ENCODE measurements at regions not wholly inside any gene's neighbourhood (a gene's known extent, or its start where the extent isn't known, plus 50 kb on each side); places are given as distances from the start of the nearest gene placed in this dataset.

DNA sequence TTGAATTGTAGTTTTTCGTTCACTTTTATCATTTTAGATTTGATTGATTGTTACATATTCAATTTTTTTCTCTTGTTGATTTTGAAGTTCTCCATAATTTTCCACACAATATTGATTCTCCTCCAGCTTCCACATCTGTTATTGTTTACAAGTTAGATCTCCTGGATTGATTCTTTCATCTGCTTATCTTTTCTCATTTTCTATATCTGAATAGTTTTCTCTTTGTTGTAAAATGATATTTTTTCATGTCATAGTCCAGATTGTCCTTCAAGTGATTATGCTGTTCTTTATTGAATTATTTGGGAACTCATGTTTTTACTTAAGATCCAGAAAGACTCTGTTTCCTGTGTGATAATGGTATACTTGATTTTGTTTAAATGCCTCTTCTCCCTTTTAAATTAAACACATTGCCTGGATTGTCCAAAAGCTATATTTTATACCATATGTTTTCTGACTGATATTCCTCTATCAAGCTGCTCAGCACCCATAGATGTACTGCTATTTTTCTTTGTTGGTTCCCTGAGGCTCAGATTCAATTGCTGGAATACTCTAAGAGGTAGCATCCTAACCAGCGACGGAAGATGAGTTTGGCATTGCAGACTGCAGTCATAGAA lies 206.6 kb upstream of the PRR16 start:
- H3K36me3 ChIP-seq (ENCODE audit: control insufficient read depth, insufficient read depth, low read length) = no peaks in the 10 kb centered on the region
- H3K9ac ChIP-seq (ENCODE audit: insufficient read depth in 1 of 2, low read depth in 2 of 2, low read length in 2 of 2) = no peak overlapping the region
- TF ChIP-seq ZNF583 (CRISPR knock-in tag; IDR thresholded peaks at IDR 0.05) (no peak), KLF1 (tag; IDR thresholded peaks at IDR 0.05) (no peak), NR0B1 (IDR thresholded peaks at IDR 0.05; ENCODE audit: partially characterized antibody) (no peak), ZNF398 (CRISPR knock-in tag; IDR thresholded peaks at IDR 0.05) (no peak), POLR3G (IDR thresholded peaks at IDR 0.05; ENCODE audit: extremely low read depth, insufficient read length, insufficient replicate concordance) (no peak), CBFB (CRISPR knock-in tag; IDR thresholded peaks at IDR 0.05) (no peak), MTF1 (CRISPR knock-in tag; IDR thresholded peaks at IDR 0.05; ENCODE audit: borderline replicate concordance) (no peak), RHOXF2B (CRISPR knock-in tag; conservative IDR thresholded peaks at IDR 0.05) (no peak), RAD51 (IDR thresholded peaks at IDR 0.05; ENCODE audit: borderline replicate concordance, low read depth) (no peak), TBL1XR1 (IDR thresholded peaks at IDR 0.05; ENCODE audit: low read length in 2 of 2) (no peak), THRA (IDR thresholded peaks at IDR 0.05) (no peak), EWSR1 (IDR thresholded peaks at IDR 0.05; ENCODE audit: borderline replicate concordance, low read depth, partially characterized antibody) (no peak), JUN (IDR thresholded peaks at IDR 0.05; ENCODE audit: borderline replicate concordance, low read depth, low read length) (no peak), JUN (CRISPR knock-in tag; IDR thresholded peaks at IDR 0.05; ENCODE audit: borderline replicate concordance) (no peak), ZNF79 (CRISPR knock-in tag; IDR thresholded peaks at IDR 0.05; ENCODE audit: low read depth) (no peak), ZNF707 (CRISPR knock-in tag; conservative IDR thresholded peaks at IDR 0.05) (no peak), ZNF431 (CRISPR knock-in tag; IDR thresholded peaks at IDR 0.05) (no peak)
- no peak for ATAC-seq
- no peak overlapping the region for H2AFZ ChIP-seq (ENCODE audit: low read depth, low read length)
- ChIA-PET CTCF (ENCODE audit: low intra/inter-chr PET ratio) (no interaction called here), POLR2A (interaction anchor here (0.7 kb wide), 1 partner anchor 30 kb away, joined by 3 read pairs; no protein-coding TSS in a partner anchor)
- H3K27ac ChIP-seq (ENCODE audit: extremely low read depth, low read depth, low read length) = no peak overlapping the region
- no peaks in the 10 kb centered on the region for H3K9me1 ChIP-seq (ENCODE audit: control insufficient read depth, insufficient read depth, low read length)
- FAIRE-seq = no peak
- H3K79me2 ChIP-seq (ENCODE audit: control insufficient read depth, insufficient read depth, low read length) = no peaks in the 10 kb centered on the region
- no peaks in the 10 kb centered on the region for H3K4me1 ChIP-seq (replicated peaks in 1 of 2; ENCODE audit: control insufficient read depth in 2 of 2, insufficient read depth in 2 of 2, low read length in 2 of 2)
- WGBS (ENCODE audit: insufficient coverage, low coverage, missing lambda C conversion rate) = 12% methylated on average over 3 of the region's 3 CpGs
- no peaks in the 10 kb centered on the region; the same call in 1 of the 2 replicates for H3K9me3 ChIP-seq (replicated peaks; ENCODE audit: control insufficient read depth, insufficient read depth, low read depth, low read length)
- DNase-seq (ENCODE audit: extremely low read depth in 1 of 4, low spot score in 3 of 4) = no peak
- in situ Hi-C loops (cut with MboI) = no loop called here
- no peak overlapping the region for H3K4me2 ChIP-seq (ENCODE audit: insufficient read depth, low read length)
- intact Hi-C loops (cut with micrococcal nuclease) = no loop called here
- H3K4me3 ChIP-seq = no peak overlapping the region
- H4K20me1 ChIP-seq (replicated peaks; ENCODE audit: control insufficient read depth, insufficient read depth, low read length) = no peaks in the 10 kb centered on the region
- no peaks in the 10 kb centered on the region for H3K27me3 ChIP-seq (ENCODE audit: control insufficient read depth in 2 of 2, insufficient read depth in 2 of 2, low read length in 2 of 2)
- no TSS peak for BruUV-seq (replicated peaks)

All from K562 (cell line).